GDM1 (cell line): ENCODE measurements at regions not wholly inside any gene's neighbourhood (a gene's known extent, or its start where the extent isn't known, plus 50 kb on each side); places are given as distances from the start of the nearest gene placed in this dataset.

Experiments used
- DNase-seq: peaks from one replicate; lab custom pipeline; 2025; lab: John Stamatoyannopoulos, UW

DNA sequence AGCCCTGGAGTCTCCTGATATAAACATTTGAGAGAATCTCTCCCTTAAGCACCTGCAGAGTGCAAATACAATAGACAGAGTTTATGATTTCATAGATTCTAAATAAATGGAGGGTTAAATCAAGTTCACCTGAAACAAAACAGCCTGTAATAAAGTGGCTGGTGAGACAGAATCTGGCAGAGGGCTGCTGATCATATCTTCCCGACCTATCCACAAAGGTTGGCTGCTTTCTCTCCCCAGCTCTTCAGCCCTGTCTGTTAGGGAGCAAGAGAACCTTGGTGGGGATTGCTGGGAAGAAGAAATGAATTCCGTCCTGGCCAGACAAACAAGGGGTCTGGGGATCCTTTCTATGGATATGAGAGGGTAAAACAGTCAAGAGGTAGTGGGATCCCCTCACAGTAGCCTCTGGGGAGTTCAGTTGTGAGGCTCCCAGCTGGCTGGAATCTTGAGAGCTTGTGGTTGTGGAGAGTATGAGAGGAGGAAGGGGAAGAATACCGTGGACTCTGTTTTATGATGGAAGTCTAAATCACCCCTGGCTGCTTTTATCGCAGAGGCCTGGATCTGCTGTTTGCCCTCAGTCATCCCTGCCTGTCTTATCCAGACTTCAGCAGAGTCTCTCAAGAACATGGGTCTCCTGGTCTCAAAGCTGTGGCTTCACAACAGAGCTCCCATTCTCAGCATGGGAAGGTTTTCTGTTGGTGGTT is 451.3 kb downstream of the NTRK3 start:
- no peak for DNase-seq

GRCh38 chr15:87804451-87804850 is 452.1 kb downstream of the NTRK3 start:
- DNase-seq = no peak

GRCh38 chr15:87799838-87800237 is 456.7 kb downstream of the NTRK3 start:
- DNase-seq = no peak

GRCh38 chr15:87799428-87799827 is 457.1 kb downstream of the NTRK3 start:
- no peak for DNase-seq

DNA sequence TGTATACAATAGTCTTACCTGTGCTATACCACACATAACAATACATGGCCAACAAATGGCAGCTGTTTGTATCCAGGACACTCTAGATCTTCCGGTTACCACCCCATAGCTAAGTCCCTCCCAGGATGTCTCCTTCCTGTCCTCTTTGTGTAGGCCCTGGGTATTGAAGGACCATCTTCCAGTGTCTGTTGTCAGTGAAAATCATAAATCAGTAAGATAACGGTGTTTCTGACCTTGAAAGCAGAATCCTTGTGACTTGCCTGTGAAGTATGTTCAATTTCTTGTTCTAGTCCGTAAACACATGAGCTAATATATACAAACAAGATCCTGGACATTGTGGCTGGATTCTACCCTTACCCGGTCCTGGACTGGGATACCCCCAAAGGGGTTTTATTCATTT is 462.8 kb downstream of the NTRK3 start:
- DNase-seq = no peak

GRCh38 chr15:87792250-87793040 is 464.1 kb downstream of the NTRK3 start:
- DNase-seq = no peak

DNA sequence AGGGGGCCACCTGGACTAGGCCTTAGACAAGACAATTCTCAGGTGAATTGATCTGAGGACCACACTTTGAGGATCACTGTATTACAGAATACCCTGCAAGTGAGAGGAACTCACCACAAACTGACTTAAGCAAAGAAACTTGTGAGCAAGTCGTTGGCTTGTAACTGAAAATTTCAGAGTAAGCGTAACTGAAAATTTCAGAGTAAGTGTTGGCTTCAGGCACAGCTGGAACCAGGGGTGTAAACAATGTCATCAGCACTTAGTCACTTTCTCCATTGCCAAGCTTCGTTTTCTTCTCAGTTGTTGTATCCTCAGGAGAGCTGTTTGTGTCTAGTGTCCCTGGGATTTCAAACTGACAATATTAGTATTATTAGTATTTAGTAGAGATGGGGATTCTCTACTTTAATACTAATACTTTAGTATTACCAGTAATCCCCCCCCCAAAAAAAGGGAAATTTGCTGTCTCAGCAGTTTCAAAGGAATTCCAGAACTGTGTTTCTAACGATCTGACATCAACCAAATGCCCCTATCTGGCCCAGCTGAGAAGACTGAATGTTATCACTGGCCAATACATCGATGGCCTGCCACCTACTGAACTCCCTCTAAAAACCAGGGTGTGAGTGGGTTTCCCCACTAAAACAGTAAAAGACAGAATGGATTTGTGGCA is 474.4 kb downstream of the NTRK3 start:
- DNase-seq = no peak

GRCh38 chr15:87779746-87780145 is 476.8 kb downstream of the NTRK3 start:
- no peak for DNase-seq

GRCh38 chr15:87778358-87778757 is 478.2 kb downstream of the NTRK3 start:
- DNase-seq = no peak

DNA sequence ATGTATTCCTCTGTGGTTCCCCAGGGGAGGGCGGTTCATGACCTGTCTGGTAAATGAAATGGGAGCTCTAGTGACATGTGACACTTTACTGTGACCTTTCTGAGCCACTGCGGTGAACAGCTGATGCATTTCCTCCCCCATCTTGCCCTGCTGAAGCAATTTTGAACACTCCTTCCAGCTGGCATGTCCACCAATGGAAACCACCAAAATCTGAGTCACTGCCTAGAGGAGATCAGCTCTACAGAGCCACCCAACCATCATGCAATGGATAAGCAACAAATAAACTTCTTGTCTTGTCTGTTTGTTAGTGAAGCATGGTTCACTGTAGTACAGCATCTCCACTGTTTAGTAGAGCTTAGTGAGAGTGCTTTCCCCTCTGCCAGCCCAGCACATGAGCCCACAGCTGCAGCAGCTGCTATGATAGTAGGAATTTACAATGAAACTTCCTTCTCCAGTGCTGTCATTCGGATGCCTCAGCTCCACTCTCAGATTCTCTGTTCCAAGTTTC is 479.4 kb downstream of the NTRK3 start:
- DNase-seq = no peak

DNA sequence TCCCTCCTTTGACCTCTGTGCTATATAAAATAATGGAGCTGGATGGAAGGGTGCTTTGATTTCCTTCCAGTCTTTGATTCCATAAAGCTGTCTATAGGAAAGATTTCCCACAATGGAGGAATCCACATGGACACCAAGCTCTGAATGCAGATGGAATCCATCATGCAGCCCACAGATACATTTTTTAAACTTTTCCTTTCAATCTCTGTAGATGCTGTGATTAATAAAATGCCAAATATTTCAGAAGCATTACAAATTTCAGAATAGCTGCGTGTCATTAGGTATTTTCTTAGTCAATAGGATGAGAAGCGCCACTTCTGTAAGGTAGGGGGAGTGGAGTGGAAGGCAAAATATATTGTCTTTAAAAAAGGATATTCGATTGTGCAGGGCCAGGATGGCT is 489.0 kb downstream of the NTRK3 start:
- no peak for DNase-seq

GRCh38 chr15:87764461-87765240 is 491.9 kb downstream of the NTRK3 start:
- DNase-seq = no peak

DNA sequence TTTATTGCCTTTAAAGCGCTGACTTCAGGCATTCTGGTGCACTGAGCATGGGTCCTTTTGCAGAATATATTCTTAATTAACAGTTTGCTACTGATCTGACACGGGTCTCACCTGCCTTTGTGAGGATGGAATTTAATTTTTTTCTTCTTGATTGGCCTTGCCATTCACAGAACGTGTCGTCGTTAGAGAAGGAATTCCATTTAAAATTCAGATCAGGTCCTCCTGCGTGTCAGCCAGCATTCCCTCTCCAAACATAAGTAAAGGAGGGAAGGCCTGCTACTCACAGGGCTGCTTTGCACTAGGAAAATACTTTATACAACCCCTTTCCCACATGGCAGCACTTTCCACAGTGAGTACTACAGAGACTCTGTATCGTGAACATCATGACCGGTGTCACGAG is 492.7 kb downstream of the NTRK3 start:
- DNase-seq = no peak

DNA sequence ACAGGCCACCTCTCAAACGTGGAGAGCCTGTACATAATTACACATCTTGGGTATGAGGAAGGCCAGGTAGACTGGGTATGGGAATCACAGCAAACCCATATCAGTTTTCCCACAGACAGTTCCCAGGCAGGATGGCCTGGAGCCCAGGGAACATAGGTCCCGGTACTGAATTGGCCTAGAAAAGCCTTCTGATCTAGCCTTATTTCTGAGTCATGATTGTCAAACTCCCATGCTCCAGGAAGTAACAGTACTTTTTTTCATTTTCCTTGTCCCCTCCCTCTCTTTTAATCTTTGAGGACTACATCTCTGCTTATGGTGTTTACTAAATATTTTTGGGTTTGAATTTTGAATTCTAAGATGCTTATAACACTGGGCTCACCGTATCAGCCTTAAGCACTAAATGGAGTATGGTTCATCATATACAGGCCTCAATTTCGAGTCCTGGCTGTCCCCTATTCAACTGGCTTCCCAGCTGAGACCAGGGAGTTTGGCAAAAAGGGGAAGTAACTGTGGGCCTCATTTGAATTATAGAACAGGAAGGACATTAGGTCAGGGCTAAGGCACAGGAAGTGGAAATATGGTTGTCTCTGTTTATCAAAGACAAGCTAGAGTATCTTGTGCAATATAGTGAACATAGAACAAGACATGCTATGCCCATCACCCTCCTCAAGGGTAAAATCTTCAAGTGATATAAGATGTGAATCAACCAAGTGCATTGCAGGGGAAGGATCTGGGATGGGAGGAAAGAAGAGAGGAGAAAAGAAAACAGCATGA is 494.6 kb downstream of the NTRK3 start:
- DNase-seq = peak; percentile 84

- DNase-seq = no peak
Observed at GRCh38 chr15:87760547-87761314, 495.8 kb downstream of the NTRK3 start.

DNA sequence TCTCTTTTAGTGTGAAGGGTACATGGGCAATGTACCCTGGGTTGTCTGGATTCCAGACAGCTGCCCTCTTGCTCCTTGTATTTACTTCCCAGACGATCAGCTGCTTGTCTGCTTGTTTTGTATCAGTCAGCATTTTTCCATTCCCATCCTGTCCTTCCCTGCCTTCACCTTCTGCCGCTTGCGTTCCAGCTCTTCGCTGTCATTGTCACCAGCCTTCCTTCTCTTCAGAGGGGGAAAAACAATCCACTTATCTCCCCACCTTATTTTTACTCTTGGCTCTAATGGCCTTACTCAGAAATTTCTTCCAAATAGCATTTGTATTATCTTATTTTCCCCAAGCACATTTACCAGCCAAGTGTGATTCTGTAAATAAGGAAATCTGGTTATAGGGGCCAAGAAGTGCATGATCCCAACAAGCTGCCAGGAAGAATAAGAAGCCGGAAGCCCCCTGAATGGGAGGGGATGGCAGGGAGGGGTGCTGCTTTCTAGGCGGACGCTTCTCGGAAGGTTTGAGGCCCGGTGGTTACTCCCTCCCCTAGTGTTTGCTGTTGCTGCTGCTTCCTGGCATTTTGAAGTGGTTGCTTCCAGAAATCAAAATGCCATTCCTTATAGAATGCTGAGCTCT is 497.6 kb downstream of the NTRK3 start:
- DNase-seq = no peak

DNA sequence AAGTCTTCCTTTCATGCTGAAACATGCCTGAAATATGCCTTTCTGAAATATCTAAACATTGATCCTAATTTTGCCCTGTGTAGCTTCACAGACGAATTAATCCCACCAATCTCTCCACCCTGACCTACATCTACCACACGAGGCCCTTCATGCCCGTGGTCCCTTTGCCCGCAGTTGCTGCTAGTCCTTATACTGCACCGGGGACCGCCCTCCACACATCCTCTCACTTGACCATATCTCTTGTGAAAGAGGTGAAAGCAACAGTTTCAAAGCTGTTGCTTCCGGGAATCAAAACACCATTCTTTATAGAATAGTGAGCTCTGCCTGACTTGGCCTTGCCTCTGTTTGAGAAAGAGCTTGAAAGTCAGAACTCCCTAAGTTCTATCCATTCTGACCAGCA is 499.5 kb downstream of the NTRK3 start:
- no peak for DNase-seq

DNA sequence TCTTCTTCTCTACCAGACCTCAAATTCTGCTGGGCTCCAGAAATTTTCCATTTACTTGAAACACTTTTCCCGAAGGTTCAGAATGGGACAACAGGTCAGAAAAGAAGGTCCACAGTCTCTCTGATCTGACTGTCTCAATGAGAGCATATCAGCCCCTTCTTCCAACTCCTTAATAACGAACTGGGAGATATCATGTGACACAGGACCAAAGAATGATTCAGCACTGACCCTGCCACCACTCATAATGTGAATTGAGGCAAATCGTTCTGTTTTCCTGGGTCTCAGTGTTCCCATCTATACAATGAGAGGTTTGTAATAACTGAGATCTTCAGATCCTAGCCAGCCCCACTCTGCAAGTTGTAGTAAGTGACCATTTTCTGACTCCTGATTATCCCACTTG is 500.5 kb downstream of the NTRK3 start:
- DNase-seq = no peak

GRCh38 chr15:87755226-87755625 is 501.3 kb downstream of the NTRK3 start:
- no peak for DNase-seq

- no peak for DNase-seq
Observed at GRCh38 chr15:87753539-87753938, 503.0 kb downstream of the NTRK3 start.
